ENCODE measurements at regions not wholly inside any gene's neighbourhood (a gene's known extent, or its start where the extent isn't known, plus 50 kb on each side); places are given as distances from the start of the nearest gene placed in this dataset.
"Not testable (repeated sequence)": the region's sequence is repeated elsewhere in the genome, so short reads cannot be mapped to it uniquely, and the experiment has no call there.

GRCh38 chr13:64087624-64088023 is 2672.0 kb upstream of the PCDH20 start:
- DNase-seq, result no peak

GRCh38 chr13:64083811-64084210 is 2668.2 kb upstream of the PCDH20 start:
- no peak for DNase-seq

GRCh38 chr13:64083396-64083795 is 2667.7 kb upstream of the PCDH20 start:
- no peak for DNase-seq

- no peak for DNase-seq
These were observed 2662.9 kb upstream of the PCDH20 start for GRCh38 chr13:64078480-64078936.

- DNase-seq, result no peak
These were observed 2662.4 kb upstream of the PCDH20 start for GRCh38 chr13:64078025-64078424.

- not testable (repeated sequence) for DNase-seq
These were observed 2661.6 kb upstream of the PCDH20 start for GRCh38 chr13:64077132-64077835.

GRCh38 chr13:64075543-64076271 is 2660.1 kb upstream of the PCDH20 start:
- DNase-seq, result no peak

- no peak for DNase-seq
These were observed 2659.4 kb upstream of the PCDH20 start for GRCh38 chr13:64074971-64075474.

GRCh38 chr13:64073203-64073602 is 2657.6 kb upstream of the PCDH20 start:
- no peak for DNase-seq

GRCh38 chr13:64071352-64071751 is 2655.7 kb upstream of the PCDH20 start:
- no peak for DNase-seq

- DNase-seq, result no peak
These were observed 2654.2 kb upstream of the PCDH20 start for GRCh38 chr13:64069892-64070291.

- no peak for DNase-seq
These were observed 2651.1 kb upstream of the PCDH20 start for GRCh38 chr13:64066711-64067110.

- no peak for DNase-seq
These were observed 2646.0 kb upstream of the PCDH20 start for GRCh38 chr13:64061649-64062048.

GRCh38 chr13:64057372-64058020 is 2641.8 kb upstream of the PCDH20 start:
- DNase-seq, result no peak

GRCh38 chr13:64054321-64054720 is 2638.7 kb upstream of the PCDH20 start:
- no peak for DNase-seq

GRCh38 chr13:64052521-64052920 is 2636.9 kb upstream of the PCDH20 start:
- DNase-seq, result no peak

- no peak for DNase-seq
These were observed 2635.6 kb upstream of the PCDH20 start for GRCh38 chr13:64051278-64051677.

GRCh38 chr13:64041296-64041695 is 2625.6 kb upstream of the PCDH20 start:
- no peak for DNase-seq

GRCh38 chr13:64033921-64034320 is 2618.3 kb upstream of the PCDH20 start:
- no peak for DNase-seq

- no peak for DNase-seq
These were observed 2613.9 kb upstream of the PCDH20 start for GRCh38 chr13:64029343-64030093.

- DNase-seq, result no peak
These were observed 2612.9 kb upstream of the PCDH20 start for GRCh38 chr13:64028551-64028950.

GRCh38 chr13:64020126-64020525 is 2604.5 kb upstream of the PCDH20 start:
- DNase-seq, result no peak

GRCh38 chr13:64007339-64007738 is 2591.7 kb upstream of the PCDH20 start:
- no peak for DNase-seq
